GM10266 (cell line): ENCODE measurements at regions not wholly inside any gene's neighbourhood (a gene's known extent, or its start where the extent isn't known, plus 50 kb on each side); places are given as distances from the start of the nearest gene placed in this dataset.
A peak's percentile ranks its signal among the peaks of the same experiment; 100 is the strongest.

Experiments
- DNase-seq: peaks from one replicate; pipeline ENCODE4 v3.0.0; 2012; ENCODE audit errors: extremely low spot score
- TF ChIP-seq, protein P1 (sequence below): IDR thresholded peaks from 2 replicates; pipeline ENCODE4 v1.5.1; 2012; ENCODE audit warnings: mild to moderate bottlenecking, low read depth; ENCODE audit not compliant: control insufficient read depth, insufficient read depth; ENCODE audit errors: missing control alignments

DNA sequence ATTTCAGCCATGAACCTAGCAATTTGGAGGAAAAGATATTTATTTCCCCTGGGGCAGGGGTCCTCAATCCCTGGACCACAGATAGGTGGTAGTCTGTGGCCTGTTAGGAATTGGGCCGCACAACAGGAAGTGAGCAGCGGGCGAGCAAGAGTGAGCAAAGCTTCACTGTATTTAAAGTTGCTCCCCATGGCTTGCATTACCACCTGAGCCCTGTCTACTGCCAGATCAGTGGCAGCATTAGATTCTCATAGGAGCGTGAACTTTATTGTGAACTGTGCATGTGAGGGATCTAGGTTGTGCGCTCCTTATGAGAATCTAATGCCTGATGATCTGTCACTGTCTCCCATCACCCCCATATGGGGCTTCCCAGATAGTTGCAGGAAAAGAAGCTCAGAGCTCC lies 127.6 kb downstream of the ICOS start:
- DNase-seq: no peak
- TF ChIP-seq, protein P1, sequence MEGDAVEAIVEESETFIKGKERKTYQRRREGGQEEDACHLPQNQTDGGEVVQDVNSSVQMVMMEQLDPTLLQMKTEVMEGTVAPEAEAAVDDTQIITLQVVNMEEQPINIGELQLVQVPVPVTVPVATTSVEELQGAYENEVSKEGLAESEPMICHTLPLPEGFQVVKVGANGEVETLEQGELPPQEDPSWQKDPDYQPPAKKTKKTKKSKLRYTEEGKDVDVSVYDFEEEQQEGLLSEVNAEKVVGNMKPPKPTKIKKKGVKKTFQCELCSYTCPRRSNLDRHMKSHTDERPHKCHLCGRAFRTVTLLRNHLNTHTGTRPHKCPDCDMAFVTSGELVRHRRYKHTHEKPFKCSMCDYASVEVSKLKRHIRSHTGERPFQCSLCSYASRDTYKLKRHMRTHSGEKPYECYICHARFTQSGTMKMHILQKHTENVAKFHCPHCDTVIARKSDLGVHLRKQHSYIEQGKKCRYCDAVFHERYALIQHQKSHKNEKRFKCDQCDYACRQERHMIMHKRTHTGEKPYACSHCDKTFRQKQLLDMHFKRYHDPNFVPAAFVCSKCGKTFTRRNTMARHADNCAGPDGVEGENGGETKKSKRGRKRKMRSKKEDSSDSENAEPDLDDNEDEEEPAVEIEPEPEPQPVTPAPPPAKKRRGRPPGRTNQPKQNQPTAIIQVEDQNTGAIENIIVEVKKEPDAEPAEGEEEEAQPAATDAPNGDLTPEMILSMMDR: no peak

DNA sequence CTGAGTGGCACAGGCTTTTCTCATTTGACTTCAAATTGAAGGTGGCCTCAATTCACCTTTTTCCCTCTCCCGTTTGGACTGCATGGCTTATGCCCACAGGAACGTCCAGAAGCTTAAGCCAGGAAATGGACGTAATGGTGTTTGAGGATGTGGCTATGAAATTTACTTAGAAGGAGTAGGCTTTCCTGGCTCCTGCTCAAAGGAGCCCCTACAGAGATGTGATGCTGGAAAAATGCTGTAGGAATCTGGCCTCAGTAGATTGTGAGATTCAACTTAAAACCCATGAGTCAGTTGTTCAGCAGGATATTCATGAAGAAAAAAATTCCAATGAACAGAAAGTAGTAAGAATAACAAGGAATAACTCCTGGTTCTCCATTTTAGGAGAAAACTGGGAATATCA lies 129.0 kb downstream of the ICOS start:
- TF ChIP-seq, protein P1: no peak

DNA sequence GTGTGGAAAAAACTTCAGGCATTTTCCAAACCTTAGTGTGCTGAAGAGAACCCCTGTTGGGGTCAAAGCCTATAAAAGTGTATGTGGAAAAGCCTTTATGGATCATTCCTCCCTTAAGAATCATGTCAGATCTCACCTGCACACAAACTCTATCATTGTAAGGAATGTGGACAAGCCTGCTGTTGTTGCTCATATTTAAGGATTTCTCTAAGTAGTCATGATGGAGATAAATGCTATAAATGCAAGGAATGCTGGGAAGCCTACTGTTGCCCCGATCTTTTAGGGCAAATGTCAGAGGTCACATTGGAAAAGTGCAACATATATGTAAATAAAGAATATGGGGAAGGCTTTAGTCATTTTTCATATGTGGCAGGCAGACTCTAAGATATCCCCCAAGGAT lies 129.5 kb downstream of the ICOS start:
- DNase-seq: no peak
- TF ChIP-seq, protein P1: no peak

More for the DNA sequence above, 129.0 kb downstream of the ICOS start:
- no peak for DNase-seq

DNA sequence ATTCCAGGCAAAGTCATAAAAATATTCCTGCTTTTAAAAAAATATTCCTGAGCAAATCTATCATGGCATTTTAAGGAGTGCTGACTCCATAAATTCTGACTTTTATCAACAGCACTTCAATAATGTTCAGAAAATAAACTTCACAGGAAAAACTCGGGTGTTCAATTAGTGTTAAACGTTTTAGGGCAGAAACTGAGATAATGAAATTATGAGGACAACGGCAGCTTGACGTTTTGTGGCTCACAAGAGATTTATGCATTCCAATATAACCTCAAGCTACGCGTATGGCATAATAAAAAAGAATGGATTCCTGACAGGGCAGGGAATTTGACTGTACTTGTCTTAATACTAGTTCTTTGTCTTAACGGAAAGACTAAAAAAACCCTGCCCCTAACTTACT lies 133.2 kb downstream of the ICOS start:
- DNase-seq: no peak
- TF ChIP-seq, protein P1: no peak

DNA sequence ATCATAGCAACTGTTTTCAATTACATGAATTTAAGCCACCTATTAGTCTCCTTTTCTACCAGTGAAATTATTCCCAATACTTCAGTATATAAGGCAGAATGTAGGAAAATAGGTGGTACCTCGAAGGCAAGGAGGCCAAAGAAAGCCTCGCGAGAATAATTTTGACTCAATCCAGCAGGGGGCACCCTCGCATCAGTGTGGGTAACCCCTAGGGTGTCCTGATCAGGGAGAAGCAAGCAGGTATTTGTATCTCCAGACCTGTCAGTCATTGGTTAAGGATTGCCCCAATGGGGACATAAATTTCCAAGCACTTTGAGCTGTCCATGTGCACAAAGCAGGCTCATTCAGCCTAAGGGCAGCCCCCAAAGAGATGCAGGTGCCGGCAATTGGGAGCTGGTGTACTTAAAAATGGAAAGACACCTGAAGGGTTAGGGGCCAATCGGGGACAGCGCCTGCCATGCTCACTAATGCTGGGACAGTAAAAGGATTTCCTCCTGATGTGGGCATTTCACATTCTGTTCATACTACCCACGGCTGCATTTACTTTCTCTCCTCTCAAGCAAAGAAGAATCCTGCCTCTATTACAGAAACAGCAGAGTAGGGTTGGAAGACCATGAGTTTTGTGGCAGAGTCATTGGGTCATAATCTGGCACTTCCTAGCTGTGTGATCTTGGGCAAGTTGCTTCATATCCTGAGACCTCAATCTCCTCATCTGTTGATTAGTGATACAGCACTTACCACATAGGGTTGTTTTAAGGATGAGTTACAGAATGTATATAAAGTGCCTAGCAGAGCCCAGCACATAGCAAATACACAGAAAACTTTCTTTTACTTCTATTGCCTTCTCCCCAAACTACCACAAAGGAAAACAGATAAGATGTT lies 136.1 kb downstream of the ICOS start:
- peak; percentile 42 for DNase-seq
- TF ChIP-seq, protein P1: peak; percentile 59

DNA sequence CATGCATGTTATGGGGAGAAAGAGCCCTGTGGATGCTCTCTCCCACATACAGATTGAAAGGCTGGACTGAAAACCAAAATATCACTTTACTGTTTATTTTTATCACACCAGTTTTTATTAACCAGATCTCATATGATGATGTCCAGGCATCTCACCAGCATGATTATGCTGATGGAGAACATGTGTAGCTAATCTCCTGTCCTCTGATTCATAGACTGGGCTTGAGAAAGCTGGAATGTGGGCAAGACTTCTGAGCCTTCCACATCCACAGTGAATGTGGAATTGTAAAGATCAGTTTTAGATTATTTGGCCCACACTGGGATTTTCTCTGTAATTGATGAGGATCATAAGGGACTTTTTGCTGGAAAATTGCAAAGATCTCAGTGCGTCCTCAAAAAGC lies 137.9 kb downstream of the ICOS start:
- TF ChIP-seq, protein P1: no peak

DNA sequence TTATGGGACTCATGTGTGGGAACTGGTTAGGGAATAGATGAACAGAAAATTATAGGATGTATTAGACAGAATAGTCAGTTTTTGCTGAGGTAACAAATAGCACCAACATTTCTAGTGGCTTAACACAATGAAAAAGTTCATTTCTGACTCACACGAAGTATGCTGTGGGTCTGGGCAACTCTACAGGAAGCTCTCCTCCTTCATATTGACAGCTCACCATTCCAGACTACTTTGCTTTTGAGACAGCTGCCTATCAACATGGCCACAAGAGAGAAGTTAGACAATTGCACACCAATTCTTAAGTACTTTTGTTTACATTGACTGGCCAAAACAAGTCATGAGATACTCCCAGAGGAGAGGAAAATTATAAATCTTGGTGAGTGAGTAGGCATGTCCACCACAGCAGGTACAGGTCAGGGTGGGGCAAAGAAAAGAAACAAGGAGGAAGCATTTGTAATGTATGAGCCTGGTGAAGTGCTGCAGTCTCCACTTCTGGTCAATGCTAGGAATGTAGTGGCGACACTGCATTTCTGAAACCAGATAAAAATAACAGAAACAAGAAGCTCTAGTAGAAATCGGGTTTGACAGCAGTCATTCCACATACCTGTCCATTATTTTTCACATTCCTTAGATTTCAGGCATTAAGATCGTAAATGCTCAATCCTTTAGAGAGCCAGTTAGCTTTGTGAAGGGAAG lies 141.6 kb downstream of the ICOS start:
- no peak for DNase-seq
- TF ChIP-seq, protein P1: no peak

More for the DNA sequence above, 137.9 kb downstream of the ICOS start:
- DNase-seq: no peak
